ENCODE measurements at regions not wholly inside any gene's neighbourhood (a gene's known extent, or its start where the extent isn't known, plus 50 kb on each side); places are given as distances from the start of the nearest gene placed in this dataset.

DNA sequence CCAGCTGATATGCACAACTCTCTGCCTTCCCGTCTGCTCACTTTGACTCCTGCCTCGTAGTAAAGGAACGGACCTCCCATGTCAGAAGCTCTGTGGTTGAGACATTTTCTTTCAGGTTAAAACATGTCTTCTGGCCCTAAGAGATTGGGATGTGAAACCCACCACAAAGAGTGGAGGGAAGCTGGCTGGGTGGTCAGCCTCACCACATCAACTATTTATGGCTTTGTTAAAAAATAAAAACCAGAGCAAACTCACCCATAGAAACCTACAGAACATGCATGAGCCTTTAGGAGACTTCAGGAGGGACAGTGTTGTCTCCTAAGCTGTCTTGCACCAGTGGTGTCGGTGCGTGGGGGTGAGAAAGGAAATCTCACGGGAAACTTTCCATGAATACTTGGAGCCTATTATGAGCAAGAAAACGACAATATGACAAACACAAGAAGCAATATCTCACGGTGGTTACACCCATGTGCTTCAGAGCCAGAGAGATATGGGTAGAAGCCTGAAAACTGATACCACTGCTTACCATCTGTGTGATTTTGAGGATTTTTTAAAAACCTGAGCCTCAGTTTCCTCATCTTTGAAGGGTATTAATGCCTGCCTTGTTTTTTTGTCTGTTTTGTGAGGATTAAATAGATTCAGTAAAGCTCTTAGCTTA is 61.7 kb upstream of the XYLT1 start:
- DNase-seq = no peak

- no peak for DNase-seq
Measured at GRCh38 chr16:17529982-17530760, 59.4 kb upstream of the XYLT1 start.

DNA sequence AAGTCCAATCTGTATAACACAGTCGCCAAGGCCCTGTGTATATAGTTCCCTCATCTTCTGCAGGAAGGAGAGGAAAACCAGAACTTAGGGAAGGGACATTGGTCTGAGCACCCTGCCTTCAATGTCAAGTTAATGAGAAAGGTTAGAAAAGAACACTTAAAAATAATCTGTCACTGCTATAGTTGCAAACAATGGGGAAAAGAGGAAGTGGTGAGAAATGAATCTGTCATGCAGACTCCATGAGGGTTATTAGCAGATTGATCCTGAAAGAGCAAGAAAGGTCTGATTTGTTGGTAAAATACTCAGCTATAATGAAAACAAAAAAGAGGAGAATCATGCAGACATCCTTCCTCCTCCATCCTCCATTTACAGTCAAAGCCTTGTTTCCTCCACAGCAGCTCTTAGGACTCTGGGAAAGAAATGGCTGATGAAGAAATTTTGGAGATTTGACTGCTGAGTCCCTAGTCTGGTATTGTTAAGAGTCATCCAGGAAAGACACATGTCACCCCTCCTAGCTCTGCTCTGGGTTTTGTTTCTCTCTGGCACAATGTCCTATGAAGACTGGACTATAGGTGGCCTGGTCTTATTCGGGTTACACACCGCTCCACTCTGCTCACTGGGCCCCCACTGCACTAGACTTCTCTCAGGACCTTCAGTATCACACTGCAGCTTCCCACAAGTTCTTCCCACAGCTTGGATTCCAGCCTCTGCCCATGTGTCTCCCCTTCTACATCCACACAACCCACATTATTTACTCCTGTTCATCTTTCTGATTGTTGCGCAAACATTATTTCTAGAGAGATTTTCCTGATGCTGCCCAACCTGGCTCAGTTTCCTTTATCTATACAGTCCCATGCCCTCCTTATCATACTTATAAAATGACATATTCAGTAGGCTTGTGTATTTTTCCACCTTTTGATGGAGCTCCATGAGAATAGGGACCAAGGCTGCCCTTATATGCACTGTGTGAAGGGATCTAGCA is 56.5 kb upstream of the XYLT1 start:
- DNase-seq = no peak

GRCh38 chr16:17524656-17525055 is 53.9 kb upstream of the XYLT1 start:
- DNase-seq = no peak

- no peak for DNase-seq
Measured at GRCh38 chr16:17520561-17520960, 49.8 kb upstream of the XYLT1 start.
